ENCODE measurements at regions not wholly inside any gene's neighbourhood (a gene's known extent, or its start where the extent isn't known, plus 50 kb on each side); places are given as distances from the start of the nearest gene placed in this dataset.

- Histone ChIP-seq H3K36me3 (no peaks in the 10 kb centered on the region), H3K27me3 (no peaks in the 10 kb centered on the region), H3K4me3 (no peak overlapping the region), H3K4me1 (no peaks in the 10 kb centered on the region), H3K27ac (no peak overlapping the region), H3K9me3 (no peaks in the 10 kb centered on the region)
- TF ChIP-seq POLR2A (IDR thresholded peaks at IDR 0.05) = no peak
- TF ChIP-seq CTCF (IDR thresholded peaks at IDR 0.05) = no peak
- no peak for DNase-seq
- 12 to 35% methylated on average over 2 of the region's 2 CpGs for WGBS, 2 donors
- intact Hi-C loops (cut with DNase I) = no loop called here
These were observed 245.6 kb upstream of the ADAMTS5 start for GRCh38 chr21:27212441-27212840.

DNA sequence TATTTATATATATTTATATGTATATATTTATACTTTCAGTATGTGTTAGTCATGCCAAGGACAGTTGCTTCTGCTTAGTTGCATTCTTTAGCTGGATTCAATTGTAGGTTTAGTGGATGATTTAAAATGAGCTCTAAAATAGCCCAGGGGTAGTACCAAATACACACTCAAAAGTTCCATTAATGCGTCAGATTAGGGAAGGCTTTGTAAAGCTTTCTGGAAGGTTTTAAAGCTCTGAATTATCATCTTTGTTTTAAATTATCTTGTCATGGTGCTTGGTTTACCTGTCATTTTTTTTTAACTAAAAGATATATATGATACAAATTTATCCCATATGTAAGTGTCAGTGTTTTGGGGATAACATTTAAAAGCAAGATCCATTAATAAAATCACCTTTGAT is 242.7 kb upstream of the ADAMTS5 start:
- intact Hi-C loops (cut with DNase I) = no loop called here
- TF ChIP-seq POLR2A (IDR thresholded peaks at IDR 0.05) (no peak), CTCF (IDR thresholded peaks at IDR 0.05) (no peak)
- no peaks in the 10 kb centered on the region for H3K4me1 ChIP-seq
- no peak overlapping the region for H3K27ac ChIP-seq
- H3K27me3 ChIP-seq = no peaks in the 10 kb centered on the region
- H3K36me3 ChIP-seq = no peaks in the 10 kb centered on the region
- H3K9me3 ChIP-seq = no peaks in the 10 kb centered on the region
- no peak overlapping the region for H3K4me3 ChIP-seq
- 42 to 65% methylated on average over 1 of the region's 1 CpG for WGBS, 2 donors
- no peak for DNase-seq

DNA sequence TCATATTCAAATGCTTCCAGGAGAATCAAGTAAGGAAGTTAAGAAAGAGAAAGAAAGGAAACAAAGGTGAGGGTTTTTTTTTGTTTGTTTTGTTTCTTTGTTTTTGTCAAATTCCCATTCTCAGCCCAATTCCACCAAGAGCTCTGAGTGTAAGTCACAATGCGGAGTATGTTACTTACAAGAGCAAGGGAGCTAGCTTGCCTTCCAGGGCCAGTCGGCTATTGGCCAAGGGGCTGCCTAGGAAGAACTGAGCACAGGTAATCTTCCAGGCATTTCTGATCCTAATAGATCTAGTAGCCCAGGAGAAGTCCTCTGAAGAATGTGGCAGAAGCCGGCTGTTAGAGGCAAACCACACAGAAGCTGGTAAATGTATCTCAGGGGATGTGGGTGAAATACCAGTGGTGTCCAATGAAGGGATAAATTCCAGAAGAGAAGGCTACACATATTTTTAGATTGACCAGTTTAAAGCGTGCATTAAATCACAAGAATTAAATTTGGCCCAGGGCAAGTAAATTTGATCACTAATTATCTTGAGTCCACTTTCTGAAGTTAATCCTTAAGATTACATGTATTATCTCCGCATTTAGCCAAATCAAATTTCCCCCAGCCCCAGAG is 239.6 kb upstream of the ADAMTS5 start:
- DNase-seq = no peak
- intact Hi-C loops (cut with DNase I) = no loop called here
- no peaks in the 10 kb centered on the region for H3K27me3 ChIP-seq
- no peak overlapping the region for H3K4me3 ChIP-seq
- H3K4me1 ChIP-seq = no peaks in the 10 kb centered on the region
- H3K27ac ChIP-seq = no peak overlapping the region
- TF ChIP-seq CTCF (IDR thresholded peaks at IDR 0.05) (no peak), POLR2A (IDR thresholded peaks at IDR 0.05) (no peak)
- no peaks in the 10 kb centered on the region for H3K9me3 ChIP-seq
- H3K36me3 ChIP-seq = no peaks in the 10 kb centered on the region
- 77 to 82% methylated on average over 5 of the region's 5 CpGs for WGBS, 2 donors

DNA sequence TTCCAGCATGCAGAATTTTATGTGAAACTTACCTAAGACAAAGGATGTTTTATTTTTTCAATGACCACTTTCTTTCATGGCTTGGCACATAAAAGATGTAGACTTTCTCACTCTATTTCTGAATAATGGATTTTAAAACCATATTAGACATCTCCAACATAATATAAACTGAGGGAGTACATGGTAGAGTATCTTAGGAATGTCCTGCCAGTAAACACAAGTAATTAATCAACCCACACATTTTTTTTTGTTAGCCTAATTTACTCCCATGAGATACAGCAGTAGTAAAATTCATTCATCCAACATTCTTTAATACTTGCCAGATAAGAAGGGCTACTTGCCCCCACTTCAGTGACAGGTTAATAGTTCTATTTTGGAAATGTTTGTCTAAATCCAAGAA is 235.4 kb upstream of the ADAMTS5 start:
- no peak for DNase-seq
- no peaks in the 10 kb centered on the region for H3K4me1 ChIP-seq
- H3K9me3 ChIP-seq = no peaks in the 10 kb centered on the region
- TF ChIP-seq CTCF (IDR thresholded peaks at IDR 0.05) = no peak
- TF ChIP-seq POLR2A (IDR thresholded peaks at IDR 0.05) = no peak
- H3K27me3 ChIP-seq = no peaks in the 10 kb centered on the region
- no peaks in the 10 kb centered on the region for H3K36me3 ChIP-seq
- H3K27ac ChIP-seq = no peak overlapping the region
- intact Hi-C loops (cut with DNase I) = no loop called here
- H3K4me3 ChIP-seq = no peak overlapping the region

DNA sequence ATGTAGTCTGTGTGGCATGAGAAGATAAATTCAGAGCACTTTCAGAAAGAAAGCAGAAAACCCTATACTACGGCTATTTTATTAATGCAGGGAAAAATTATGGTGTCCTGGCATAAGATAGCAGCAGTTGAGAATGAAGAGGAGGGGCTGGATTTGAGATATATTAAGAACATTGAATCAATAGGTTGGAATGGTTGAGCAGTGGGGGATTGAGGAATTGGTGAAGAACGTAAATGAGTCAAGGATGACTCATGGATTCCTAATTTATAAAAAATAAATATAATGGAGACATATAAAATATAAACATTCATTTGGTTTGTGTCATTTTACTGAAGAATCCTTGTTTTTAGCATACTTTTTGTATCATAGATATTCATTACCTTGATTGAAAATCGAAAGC is 234.3 kb upstream of the ADAMTS5 start:
- H3K27ac ChIP-seq = no peak overlapping the region
- intact Hi-C loops (cut with DNase I) = no loop called here
- no peak overlapping the region for H3K4me3 ChIP-seq
- DNase-seq = no peak
- no peaks in the 10 kb centered on the region for H3K36me3 ChIP-seq
- TF ChIP-seq CTCF (IDR thresholded peaks at IDR 0.05) = no peak
- no peak for TF ChIP-seq POLR2A (IDR thresholded peaks at IDR 0.05)
- no peaks in the 10 kb centered on the region for H3K27me3 ChIP-seq
- WGBS, 2 donors = 76 to 88% methylated on average over 3 of the region's 3 CpGs
- H3K9me3 ChIP-seq = no peaks in the 10 kb centered on the region
- no peaks in the 10 kb centered on the region for H3K4me1 ChIP-seq
